ENCODE measurements at regions not wholly inside any gene's neighbourhood (a gene's known extent, or its start where the extent isn't known, plus 50 kb on each side); places are given as distances from the start of the nearest gene placed in this dataset.
A peak's percentile ranks its signal among the peaks of the same experiment; 100 is the strongest.

- DNase-seq: no peak
Observed at GRCh38 chr5:168195110-168195509, 96.3 kb upstream of the WWC1 start.

GRCh38 chr5:168198359-168198758 lies 93.1 kb upstream of the WWC1 start:
- DNase-seq: no peak

- DNase-seq: no peak
Observed at GRCh38 chr5:168202996-168203395, 88.4 kb upstream of the WWC1 start.

GRCh38 chr5:168204165-168204564 lies 87.3 kb upstream of the WWC1 start:
- DNase-seq: no peak

GRCh38 chr5:168207450-168208029 lies 83.9 kb upstream of the WWC1 start:
- no peak for DNase-seq

GRCh38 chr5:168209244-168209995 lies 82.0 kb upstream of the WWC1 start:
- no peak for DNase-seq

GRCh38 chr5:168209997-168210396 lies 81.4 kb upstream of the WWC1 start:
- no peak for DNase-seq

- DNase-seq: no peak
Observed at GRCh38 chr5:168211245-168211644, 80.2 kb upstream of the WWC1 start.

GRCh38 chr5:168211936-168212335 lies 79.5 kb upstream of the WWC1 start:
- no peak for DNase-seq

- no peak for DNase-seq
Observed at GRCh38 chr5:168214071-168214470, 77.4 kb upstream of the WWC1 start.

GRCh38 chr5:168214886-168215285 lies 76.6 kb upstream of the WWC1 start:
- no peak for DNase-seq

- no peak for DNase-seq
Observed at GRCh38 chr5:168215646-168216045, 75.8 kb upstream of the WWC1 start.

- DNase-seq: no peak
Observed at GRCh38 chr5:168216989-168217388, 74.5 kb upstream of the WWC1 start.

- no peak for DNase-seq
Observed at GRCh38 chr5:168217497-168217896, 73.9 kb upstream of the WWC1 start.

- no peak for DNase-seq
Observed at GRCh38 chr5:168218746-168219145, 72.7 kb upstream of the WWC1 start.

- DNase-seq: peak; percentile 55
Observed at GRCh38 chr5:168219515-168220410, 71.7 kb upstream of the WWC1 start.

GRCh38 chr5:168224085-168224484 lies 67.4 kb upstream of the WWC1 start:
- no peak for DNase-seq

GRCh38 chr5:168226012-168226411 lies 65.4 kb upstream of the WWC1 start:
- no peak for DNase-seq

GRCh38 chr5:168227001-168227400 lies 64.4 kb upstream of the WWC1 start:
- DNase-seq: no peak

GRCh38 chr5:168227973-168228615 lies 63.4 kb upstream of the WWC1 start:
- peak; percentile 17 for DNase-seq

GRCh38 chr5:168228668-168229067 lies 62.8 kb upstream of the WWC1 start:
- DNase-seq: no peak

- DNase-seq: no peak
Observed at GRCh38 chr5:168234133-168234532, 57.3 kb upstream of the WWC1 start.

- DNase-seq: no peak
Observed at GRCh38 chr5:168238463-168238862, 53.0 kb upstream of the WWC1 start.

Measured in CD4-positive, alpha-beta T cell treated with Interleukin-4 for 4 hours (primary cell).